DND-41 (cell line): ENCODE measurements at regions not wholly inside any gene's neighbourhood (a gene's known extent, or its start where the extent isn't known, plus 50 kb on each side); places are given as distances from the start of the nearest gene placed in this dataset.

ENCODE experiments used
- ATAC-seq: fragments of 200-7000 bp; cut with Tn5 transposase; 3 replicates; pipeline ENCODE4 v1.9.1; 2021; ENCODE audit warnings: low read depth; ENCODE audit not compliant: insufficient read depth
- DNase-seq: peaks from one replicate; pipeline ENCODE4 v3.0.0-alpha.2; 2020
- H2AFZ ChIP-seq: 2 replicates; pipeline ENCODE4 v1.6.0; 2012; ENCODE audit warnings: low read depth, low read length
- H3K27ac ChIP-seq: 2 replicates; pipeline ENCODE4 v1.5.1; 2012; ENCODE audit warnings: low read length, inconsistent platforms
- H3K27me3 ChIP-seq: fragments of 200-600 bp; sonication (generic); 2 replicates; pipeline ENCODE4 v1.6.0; 2012; ENCODE audit warnings: low read length, mild to moderate bottlenecking, inconsistent platforms; ENCODE audit not compliant: insufficient read depth, poor library complexity
- H3K36me3 ChIP-seq: 2 replicates; pipeline ENCODE4 v1.5.1; 2012; ENCODE audit warnings: low read length, inconsistent platforms; ENCODE audit not compliant: insufficient read depth
- H3K4me1 ChIP-seq: 2 replicates; pipeline ENCODE4 v1.5.1; 2012; ENCODE audit warnings: mild to moderate bottlenecking, low read length; ENCODE audit not compliant: insufficient read depth
- H3K4me2 ChIP-seq: 2 replicates; pipeline ENCODE4 v1.6.0; 2012; ENCODE audit warnings: mild to moderate bottlenecking, moderate library complexity, low read length, inconsistent platforms; ENCODE audit not compliant: insufficient read depth
- H3K4me3 ChIP-seq, 2 experiments: fragments of 200-600 bp in 1 of 2; shearing (Covaris generic) in 1 of 2; 2 replicates each; pipeline ENCODE4 v1.5.1; 2012 to 2016; ENCODE audit warnings: inconsistent platforms in 2 of 2, low read length in 2 of 2, mild to moderate bottlenecking in 2 of 2, low read depth in 1 of 2, moderate library complexity in 1 of 2
- H3K79me2 ChIP-seq: 2 replicates; pipeline ENCODE4 v1.6.0; 2012; ENCODE audit warnings: low read length, inconsistent platforms; ENCODE audit not compliant: insufficient read depth
- H3K9ac ChIP-seq: 2 replicates; pipeline ENCODE4 v1.6.0; 2012; ENCODE audit warnings: low read depth, mild to moderate bottlenecking, inconsistent platforms, low read length, moderate library complexity
- H3K9me3 ChIP-seq: 2 replicates; pipeline ENCODE4 v1.5.1; 2012; ENCODE audit warnings: low read length, moderate library complexity, mild to moderate bottlenecking, inconsistent platforms; ENCODE audit not compliant: insufficient read depth, severe bottlenecking
- H4K20me1 ChIP-seq: 2 replicates; pipeline ENCODE4 v1.6.0; 2012; ENCODE audit warnings: low read length; ENCODE audit not compliant: insufficient read depth
- EZH2 ChIP-seq: IDR thresholded peaks from 3 replicates; pipeline ENCODE4 v1.6.1; 2012; ENCODE audit warnings: borderline replicate concordance, low read depth, mild to moderate bottlenecking, moderate library complexity, low read length, inconsistent platforms; ENCODE audit not compliant: severe bottlenecking
- TF ChIP-seq, protein P1 (sequence below): IDR thresholded peaks from 2 replicates; pipeline ENCODE4 v1.5.1; 2012; ENCODE audit warnings: borderline replicate concordance, low read length, moderate library complexity, mild to moderate bottlenecking; ENCODE audit not compliant: poor library complexity, severe bottlenecking; ENCODE audit errors: extremely low read depth

GRCh38 chr11:119942583-119943297, 195.2 kb downstream of the TRIM29 start:
- H3K27me3 ChIP-seq = peaks cover 5% of the 10 kb centered on the region
- H3K27ac ChIP-seq = no peak overlapping the region
- no peaks in the 10 kb centered on the region for H3K36me3 ChIP-seq
- H4K20me1 ChIP-seq = no peaks in the 10 kb centered on the region
- ATAC-seq (no peak), DNase-seq (no peak)
- no peaks in the 10 kb centered on the region for H3K9me3 ChIP-seq
- no peak overlapping the region for H2AFZ ChIP-seq
- H3K4me2 ChIP-seq = no peak overlapping the region
- TF ChIP-seq, protein P1, sequence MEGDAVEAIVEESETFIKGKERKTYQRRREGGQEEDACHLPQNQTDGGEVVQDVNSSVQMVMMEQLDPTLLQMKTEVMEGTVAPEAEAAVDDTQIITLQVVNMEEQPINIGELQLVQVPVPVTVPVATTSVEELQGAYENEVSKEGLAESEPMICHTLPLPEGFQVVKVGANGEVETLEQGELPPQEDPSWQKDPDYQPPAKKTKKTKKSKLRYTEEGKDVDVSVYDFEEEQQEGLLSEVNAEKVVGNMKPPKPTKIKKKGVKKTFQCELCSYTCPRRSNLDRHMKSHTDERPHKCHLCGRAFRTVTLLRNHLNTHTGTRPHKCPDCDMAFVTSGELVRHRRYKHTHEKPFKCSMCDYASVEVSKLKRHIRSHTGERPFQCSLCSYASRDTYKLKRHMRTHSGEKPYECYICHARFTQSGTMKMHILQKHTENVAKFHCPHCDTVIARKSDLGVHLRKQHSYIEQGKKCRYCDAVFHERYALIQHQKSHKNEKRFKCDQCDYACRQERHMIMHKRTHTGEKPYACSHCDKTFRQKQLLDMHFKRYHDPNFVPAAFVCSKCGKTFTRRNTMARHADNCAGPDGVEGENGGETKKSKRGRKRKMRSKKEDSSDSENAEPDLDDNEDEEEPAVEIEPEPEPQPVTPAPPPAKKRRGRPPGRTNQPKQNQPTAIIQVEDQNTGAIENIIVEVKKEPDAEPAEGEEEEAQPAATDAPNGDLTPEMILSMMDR = no peak
- no peak for TF ChIP-seq EZH2
- H3K4me3 ChIP-seq = no peak overlapping the region
- H3K79me2 ChIP-seq = no peaks in the 10 kb centered on the region
- no peaks in the 10 kb centered on the region for H3K4me1 ChIP-seq
- no peak overlapping the region for H3K9ac ChIP-seq

- ATAC-seq (no peak), DNase-seq (no peak)
- Histone ChIP-seq H3K27ac (no peak overlapping the region), H3K4me3 (no peak overlapping the region), H3K27me3 (peaks cover 5% of the 10 kb centered on the region), H3K4me2 (no peak overlapping the region), H3K9ac (no peak overlapping the region), H3K9me3 (no peaks in the 10 kb centered on the region), H3K4me1 (no peaks in the 10 kb centered on the region), H3K36me3 (no peaks in the 10 kb centered on the region), H3K79me2 (no peaks in the 10 kb centered on the region), H4K20me1 (no peaks in the 10 kb centered on the region), H2AFZ (no peak overlapping the region)
- TF ChIP-seq EZH2 = no peak
- TF ChIP-seq, protein P1 = no peak
Measured at GRCh38 chr11:119941636-119942411, 196.1 kb downstream of the TRIM29 start.

DNA sequence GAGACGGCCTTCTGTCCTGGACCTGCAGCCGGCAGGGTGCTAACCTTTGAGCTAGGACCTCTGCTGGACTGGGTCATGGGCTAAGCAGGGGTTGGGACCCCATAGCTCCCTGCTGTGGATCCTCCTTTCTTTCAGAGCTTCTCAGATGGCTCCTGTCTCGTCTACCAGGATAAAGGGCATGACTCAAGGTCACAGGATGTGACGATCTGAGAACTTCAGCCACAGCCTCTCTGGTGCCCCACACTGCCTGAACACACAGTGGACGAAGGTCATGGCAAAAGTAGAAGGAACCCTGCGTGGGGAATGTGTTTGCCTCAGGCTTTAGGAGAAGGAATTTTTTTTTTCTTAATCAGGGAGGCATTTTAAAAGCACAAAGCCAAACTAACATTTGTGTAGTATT, 196.7 kb downstream of the TRIM29 start:
- Histone ChIP-seq H3K4me3 (no peak overlapping the region), H2AFZ (no peak overlapping the region), H3K4me1 (no peaks in the 10 kb centered on the region), H4K20me1 (no peaks in the 10 kb centered on the region), H3K27ac (no peak overlapping the region), H3K4me2 (no peak overlapping the region), H3K9ac (no peak overlapping the region), H3K27me3 (peaks cover 6% of the 10 kb centered on the region), H3K36me3 (no peaks in the 10 kb centered on the region), H3K79me2 (no peaks in the 10 kb centered on the region), H3K9me3 (no peaks in the 10 kb centered on the region)
- DNase-seq = no peak
- ATAC-seq = no peak
- no peak for TF ChIP-seq EZH2
- TF ChIP-seq, protein P1 = no peak
